Activated naive CD8-positive, alpha-beta T cell treated with anti-CD3 and anti-CD28 coated beads, Interleukin-2, amount 10 ng/mL, durations not matched to agents 7 days and 5 days (primary cell): ENCODE measurements at regions not wholly inside any gene's neighbourhood (a gene's known extent, or its start where the extent isn't known, plus 50 kb on each side); places are given as distances from the start of the nearest gene placed in this dataset.

Source experiments
- ATAC-seq: fragments of 150-1000 bp; cut with Tn5 transposase; one replicate; pipeline ENCODE4 v1.10.0; 2021; ENCODE audit warnings: low read depth, moderate library complexity
- POLR2A ChIA-PET: fragments of 350-600 bp; sonication (Branson Sonifier 250); formaldehyde crosslinking; loops from one replicate; lab custom pipeline; 2021; ENCODE audit warnings: antibody characterized with exemption; lab: Charles Lee
- DNase-seq: peaks from one replicate; pipeline ENCODE4 v3.0.0; 2021
- H3K27ac Mint-ChIP-seq: one replicate; pipeline ENCODE4 v1.8.0; 2022; ENCODE audit warnings: mild to moderate bottlenecking, mixed read lengths
- H3K27me3 Mint-ChIP-seq: one replicate; pipeline ENCODE4 v1.8.0; 2022; ENCODE audit warnings: mild to moderate bottlenecking, moderate library complexity, mixed read lengths
- H3K36me3 Mint-ChIP-seq: one replicate; pipeline ENCODE4 v1.8.0; 2021; ENCODE audit warnings: mild to moderate bottlenecking, mixed read lengths
- H3K4me1 Mint-ChIP-seq: one replicate; pipeline ENCODE4 v1.8.0; 2021; ENCODE audit warnings: mixed read lengths
- H3K4me3 Mint-ChIP-seq: one replicate; pipeline ENCODE4 v1.8.0; 2022; ENCODE audit warnings: mild to moderate bottlenecking, moderate library complexity, mixed read lengths
- H3K9me3 Mint-ChIP-seq: one replicate; pipeline ENCODE4 v1.8.0; 2021; ENCODE audit warnings: mixed read lengths

DNA sequence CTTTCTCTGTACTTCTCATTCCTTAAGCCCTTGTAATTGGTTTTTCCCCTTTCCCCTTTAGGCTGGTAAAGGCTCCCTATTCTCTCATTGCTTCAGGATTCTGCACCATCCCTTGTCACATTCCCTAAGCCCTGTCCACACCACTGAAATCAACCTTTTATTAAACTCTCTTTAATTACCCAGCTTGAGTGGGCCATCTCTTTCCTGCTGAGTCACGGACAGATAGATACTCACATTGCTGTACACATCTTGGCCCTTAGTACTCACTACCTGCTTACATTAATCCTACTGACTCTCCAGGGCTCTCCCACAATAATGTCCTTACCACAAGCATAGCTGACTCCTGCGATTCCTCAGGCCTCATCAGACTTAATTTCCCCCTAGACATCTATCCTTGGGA, 94.0 kb upstream of the PCGF5 start:
- no peak overlapping the region for H3K27ac Mint-ChIP-seq
- H3K27me3 Mint-ChIP-seq: peaks cover 4% of the 10 kb centered on the region
- H3K4me3 Mint-ChIP-seq: no peak overlapping the region
- no peaks in the 10 kb centered on the region for H3K36me3 Mint-ChIP-seq
- ATAC-seq (no peak), DNase-seq (no peak)
- H3K9me3 Mint-ChIP-seq: no peaks in the 10 kb centered on the region
- H3K4me1 Mint-ChIP-seq: peaks cover 9% of the 10 kb centered on the region
- POLR2A ChIA-PET: interaction anchor here (0.6 kb wide), 1 partner anchor 124 kb away, joined by 3 read pairs; no protein-coding TSS in a partner anchor

DNA sequence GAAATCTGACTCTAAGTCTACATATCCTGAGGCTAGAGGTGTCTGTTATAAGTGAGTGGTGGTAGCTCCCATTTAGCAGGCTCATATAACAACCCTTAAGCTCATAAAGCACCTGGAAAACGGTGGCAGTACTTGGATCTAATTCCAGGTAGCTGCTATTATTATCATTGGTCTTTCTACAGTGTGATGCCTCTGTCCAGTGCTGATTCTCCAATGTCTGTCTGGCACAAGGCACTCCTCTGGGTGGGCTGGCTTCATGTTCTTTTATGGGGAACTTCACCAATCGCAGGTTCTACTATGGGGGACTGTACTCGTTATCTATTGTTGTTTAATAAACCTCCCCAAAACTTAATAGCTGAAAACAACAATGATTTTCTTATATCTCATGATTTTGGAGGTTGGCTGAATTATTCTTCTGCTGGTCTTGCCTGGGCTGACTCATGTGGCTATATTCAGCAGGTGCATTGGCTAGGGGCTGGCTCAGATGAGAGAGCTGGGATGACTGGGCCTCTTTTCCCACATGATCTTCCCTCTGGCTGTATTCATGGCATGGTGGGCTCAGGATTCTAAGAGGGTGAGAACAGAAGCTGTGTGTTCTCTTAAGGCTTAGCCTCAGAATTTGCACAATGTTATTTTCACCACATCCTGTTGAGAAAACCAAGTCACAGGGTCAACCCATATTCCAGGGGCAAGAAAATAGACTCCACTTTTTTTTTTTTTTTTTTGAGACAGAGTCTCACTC, 93.0 kb upstream of the PCGF5 start:
- POLR2A ChIA-PET: no interaction called here
- Mint-ChIP-seq H3K9me3 (no peaks in the 10 kb centered on the region), H3K4me1 (peaks cover 9% of the 10 kb centered on the region), H3K36me3 (no peaks in the 10 kb centered on the region), H3K27ac (no peak overlapping the region), H3K4me3 (peak overlapping the region; percentile 57), H3K27me3 (peaks cover 4% of the 10 kb centered on the region)
- peak; percentile 63 for ATAC-seq
- no peak for DNase-seq

DNA sequence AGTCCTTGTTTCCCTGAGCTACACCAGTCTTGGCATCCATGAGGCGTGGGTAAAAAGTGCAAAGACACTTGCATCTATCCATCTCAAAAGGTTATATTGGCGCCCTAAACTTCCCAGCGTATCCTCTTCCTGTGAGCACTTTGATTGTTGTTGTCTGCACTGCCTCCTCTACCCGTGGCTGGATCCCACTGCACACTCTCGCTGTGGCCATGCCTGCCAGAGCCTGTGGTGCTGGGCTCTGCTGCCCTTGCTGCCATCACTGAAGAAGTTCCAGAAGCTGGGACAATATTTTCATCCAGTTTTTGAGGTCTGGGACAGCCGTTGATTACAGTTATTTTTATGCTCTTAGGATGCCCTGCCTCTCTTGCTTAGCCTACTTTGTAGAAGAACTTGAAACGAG, 85.3 kb upstream of the PCGF5 start:
- H3K27ac Mint-ChIP-seq: no peak overlapping the region
- no peaks in the 10 kb centered on the region for H3K36me3 Mint-ChIP-seq
- no peak for DNase-seq
- H3K9me3 Mint-ChIP-seq: no peaks in the 10 kb centered on the region
- no peak overlapping the region for H3K4me3 Mint-ChIP-seq
- no peak for ATAC-seq
- peaks cover 15% of the 10 kb centered on the region for H3K27me3 Mint-ChIP-seq
- H3K4me1 Mint-ChIP-seq: no peaks in the 10 kb centered on the region
- POLR2A ChIA-PET: no interaction called here

DNA sequence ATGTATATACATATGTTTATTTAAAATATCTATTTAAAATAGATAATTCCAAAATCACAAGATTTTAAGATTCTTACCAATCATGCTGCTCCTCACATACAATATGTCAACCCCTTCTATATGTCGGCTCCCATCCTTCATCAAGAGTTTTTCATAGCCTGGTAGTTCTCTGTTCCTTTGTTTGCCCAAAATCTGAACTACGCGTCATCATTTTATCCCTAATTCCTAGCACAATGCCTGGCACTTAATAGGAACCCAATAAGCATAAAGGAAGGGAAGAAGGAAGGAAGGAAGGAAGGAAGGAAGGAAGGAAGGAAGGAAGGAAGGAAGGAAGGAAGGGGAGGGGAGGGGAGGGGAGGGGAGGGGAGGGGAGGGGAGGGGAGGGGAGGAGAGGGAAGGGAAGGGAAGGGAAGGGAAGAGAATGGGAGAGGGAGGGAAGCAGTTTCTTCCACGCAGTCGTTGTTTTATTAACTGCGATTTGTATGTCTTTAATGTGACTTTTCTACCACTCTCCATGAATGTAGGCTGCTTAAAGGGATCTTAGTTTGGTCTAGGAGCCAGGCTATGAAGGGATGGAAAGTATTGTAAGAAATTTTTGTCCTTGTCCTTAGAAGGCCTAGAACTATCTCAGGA, 83.3 kb upstream of the PCGF5 start:
- DNase-seq (no peak), ATAC-seq (no peak)
- no peaks in the 10 kb centered on the region for H3K9me3 Mint-ChIP-seq
- H3K36me3 Mint-ChIP-seq: no peaks in the 10 kb centered on the region
- POLR2A ChIA-PET: no interaction called here
- peaks cover 15% of the 10 kb centered on the region for H3K27me3 Mint-ChIP-seq
- no peaks in the 10 kb centered on the region for H3K4me1 Mint-ChIP-seq
- H3K4me3 Mint-ChIP-seq: no peak overlapping the region
- H3K27ac Mint-ChIP-seq: no peak overlapping the region

DNA sequence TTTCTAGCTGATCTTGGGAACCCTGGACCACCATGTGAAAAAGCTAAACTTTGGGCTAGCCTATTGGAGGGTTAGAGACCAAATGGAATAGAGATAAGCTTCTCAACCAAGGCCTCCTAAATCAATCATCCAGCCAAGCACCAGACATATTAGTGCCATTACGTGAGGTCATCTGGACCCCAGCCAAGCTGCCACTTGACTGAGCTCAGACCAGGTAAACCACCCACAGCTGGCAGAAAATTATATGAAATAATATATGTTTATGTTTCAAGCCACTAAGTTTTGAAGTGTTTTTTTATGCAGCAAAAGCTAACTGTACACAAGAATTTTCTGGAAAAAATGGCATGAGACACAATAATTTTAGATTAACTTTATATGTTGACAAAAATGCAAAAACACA, 82.6 kb upstream of the PCGF5 start:
- Mint-ChIP-seq H3K27me3 (peaks cover 12% of the 10 kb centered on the region), H3K9me3 (no peaks in the 10 kb centered on the region), H3K4me3 (no peak overlapping the region), H3K4me1 (no peaks in the 10 kb centered on the region), H3K36me3 (no peaks in the 10 kb centered on the region), H3K27ac (no peak overlapping the region)
- ATAC-seq (no peak), DNase-seq (no peak)
- POLR2A ChIA-PET: no interaction called here

DNA sequence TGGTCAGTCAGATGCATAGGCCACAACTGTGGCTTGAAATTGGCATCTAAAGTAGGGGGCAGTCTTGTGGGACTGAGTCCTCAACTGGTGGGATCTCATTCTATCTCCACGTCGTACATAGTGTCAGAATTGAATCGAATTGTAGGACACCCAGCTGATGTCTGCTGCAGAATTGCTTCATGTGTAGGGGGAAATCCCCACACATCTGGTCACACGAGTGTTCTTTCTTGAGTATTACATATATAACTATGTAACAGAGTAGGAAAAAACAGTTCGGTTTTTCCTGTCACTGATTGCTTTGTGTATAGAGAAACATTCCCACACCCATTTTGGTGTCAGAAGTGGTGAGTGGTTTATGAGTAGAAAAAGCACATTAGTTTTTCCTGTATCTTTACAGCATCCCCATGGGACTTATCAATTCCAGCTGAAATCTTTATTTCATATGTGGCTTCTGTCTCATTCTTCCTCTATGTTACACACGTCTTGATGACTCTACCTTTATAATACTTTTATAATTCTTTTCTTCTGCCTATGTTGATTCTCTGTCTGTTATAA, 79.4 kb upstream of the PCGF5 start:
- ATAC-seq (no peak), DNase-seq (no peak)
- Mint-ChIP-seq H3K36me3 (peaks cover 3% of the 10 kb centered on the region), H3K27me3 (peaks cover 13% of the 10 kb centered on the region), H3K4me3 (no peak overlapping the region), H3K4me1 (no peaks in the 10 kb centered on the region), H3K27ac (no peak overlapping the region), H3K9me3 (peaks cover 6% of the 10 kb centered on the region)
- POLR2A ChIA-PET: no interaction called here

DNA sequence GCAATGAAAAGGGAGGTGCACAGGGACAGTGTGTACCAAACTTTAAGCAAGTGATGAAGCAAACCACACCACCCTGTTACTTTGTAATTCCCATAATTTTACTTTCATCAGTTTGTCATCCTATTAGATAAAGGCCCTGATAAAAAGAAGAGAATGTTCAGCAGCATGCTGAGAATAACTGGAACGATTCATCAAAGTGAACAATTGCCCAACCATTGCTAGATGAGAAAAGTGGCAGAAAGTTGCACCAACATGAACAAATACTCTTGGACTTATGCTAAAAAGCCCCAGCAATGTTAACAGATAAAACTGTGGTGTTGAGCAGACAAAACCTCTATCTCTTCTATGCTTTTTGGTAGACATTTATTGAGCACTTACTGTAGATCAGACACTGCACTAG, 75.5 kb upstream of the PCGF5 start:
- DNase-seq (no peak), ATAC-seq (no peak)
- Mint-ChIP-seq H3K27me3 (peaks cover 23% of the 10 kb centered on the region), H3K4me1 (no peaks in the 10 kb centered on the region), H3K27ac (no peak overlapping the region), H3K36me3 (peaks cover 3% of the 10 kb centered on the region), H3K9me3 (peaks cover 8% of the 10 kb centered on the region), H3K4me3 (no peak overlapping the region)
- POLR2A ChIA-PET: no interaction called here

DNA sequence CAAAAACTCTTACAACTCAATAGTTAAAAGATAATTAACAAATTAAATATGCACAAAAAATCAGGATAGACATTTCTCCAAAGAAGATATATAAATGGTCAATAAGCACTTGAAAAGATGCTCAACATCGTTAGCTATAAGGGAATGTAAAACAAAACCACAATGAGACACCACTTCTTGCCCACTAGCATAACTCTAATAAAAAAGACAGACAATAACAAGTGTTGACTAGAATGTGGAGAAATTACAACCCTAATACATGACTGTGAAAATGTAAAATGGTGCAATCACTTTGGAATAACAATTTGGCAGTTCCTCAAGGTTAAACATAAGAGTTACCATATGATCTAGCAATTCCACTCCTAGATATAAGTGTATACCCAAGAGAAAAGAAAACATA, 74.3 kb upstream of the PCGF5 start:
- no peak overlapping the region for H3K27ac Mint-ChIP-seq
- no peaks in the 10 kb centered on the region for H3K4me1 Mint-ChIP-seq
- H3K36me3 Mint-ChIP-seq: peaks cover 3% of the 10 kb centered on the region
- POLR2A ChIA-PET: no interaction called here
- peaks cover 8% of the 10 kb centered on the region for H3K9me3 Mint-ChIP-seq
- DNase-seq (no peak), ATAC-seq (no peak)
- H3K4me3 Mint-ChIP-seq: no peak overlapping the region
- peaks cover 24% of the 10 kb centered on the region for H3K27me3 Mint-ChIP-seq

DNA sequence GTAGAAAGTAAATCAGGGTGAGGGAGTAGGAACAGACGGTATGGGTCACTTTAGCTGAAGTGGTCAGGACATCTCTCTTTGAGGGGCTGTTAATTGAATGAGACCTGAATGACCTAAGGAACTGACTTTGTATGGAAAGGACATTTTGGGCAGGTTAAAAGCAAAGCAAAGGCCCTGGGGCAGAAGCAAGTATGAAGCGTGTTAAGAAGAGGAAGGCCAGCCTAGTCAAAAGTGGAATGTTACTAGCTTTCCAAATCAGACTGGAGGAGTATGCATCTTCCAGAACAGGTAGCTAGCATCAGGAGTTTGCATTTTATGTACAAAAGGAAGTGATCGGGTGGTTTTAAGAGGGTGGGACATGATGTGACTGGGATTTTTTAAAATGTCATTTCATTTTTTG, 70.9 kb upstream of the PCGF5 start:
- POLR2A ChIA-PET: no interaction called here
- DNase-seq: no peak
- no peaks in the 10 kb centered on the region for H3K36me3 Mint-ChIP-seq
- H3K27ac Mint-ChIP-seq: no peak overlapping the region
- peaks cover 1% of the 10 kb centered on the region for H3K9me3 Mint-ChIP-seq
- peaks cover 24% of the 10 kb centered on the region for H3K27me3 Mint-ChIP-seq
- H3K4me1 Mint-ChIP-seq: no peaks in the 10 kb centered on the region
- no peak for ATAC-seq
- H3K4me3 Mint-ChIP-seq: no peak overlapping the region

DNA sequence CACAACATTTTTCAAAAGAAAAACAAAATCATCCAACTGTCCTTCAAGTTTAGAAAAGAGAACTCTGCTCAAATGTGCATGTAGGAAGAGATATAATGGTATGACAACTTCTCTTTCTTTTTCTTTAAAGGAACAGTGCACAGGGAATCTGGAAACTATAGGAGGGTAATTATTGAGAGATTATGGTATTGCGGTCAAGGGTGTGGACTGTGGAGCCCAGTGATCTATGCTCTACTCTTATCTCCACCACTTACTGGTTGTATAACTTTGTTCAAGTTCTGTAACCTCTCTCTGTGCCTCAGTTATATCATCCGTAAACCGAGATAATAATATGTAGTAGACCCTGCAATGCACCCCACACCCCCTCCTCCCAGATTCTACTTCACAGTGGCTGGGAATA, 69.8 kb upstream of the PCGF5 start:
- Mint-ChIP-seq H3K27me3 (peaks cover 15% of the 10 kb centered on the region), H3K4me3 (no peak overlapping the region), H3K36me3 (no peaks in the 10 kb centered on the region), H3K4me1 (no peaks in the 10 kb centered on the region), H3K27ac (no peak overlapping the region), H3K9me3 (peaks cover 1% of the 10 kb centered on the region)
- POLR2A ChIA-PET: no interaction called here
- no peak for DNase-seq
- no peak for ATAC-seq

DNA sequence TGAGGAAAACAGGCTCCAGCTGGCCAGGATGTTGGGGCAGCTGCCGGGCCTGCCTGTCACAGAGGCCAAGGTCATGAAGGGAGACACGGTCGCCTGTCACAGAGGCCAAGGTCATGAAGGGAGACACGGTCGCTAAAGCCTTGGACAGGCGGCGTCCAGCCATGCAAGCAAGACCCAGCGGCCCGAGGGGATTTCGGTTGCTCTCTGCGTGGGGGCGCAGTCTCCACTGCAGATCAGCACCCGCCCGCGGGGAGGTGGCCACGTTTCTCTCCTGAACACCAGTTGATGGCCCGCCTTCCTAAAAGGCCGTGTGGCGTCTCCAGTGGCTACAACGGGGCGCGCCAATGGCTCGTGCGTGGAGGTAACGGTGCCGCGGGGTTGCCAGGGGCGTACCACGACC, 67.0 kb upstream of the PCGF5 start:
- H3K27ac Mint-ChIP-seq: no peak overlapping the region
- DNase-seq (no peak), ATAC-seq (no peak)
- POLR2A ChIA-PET: no interaction called here
- peaks cover 2% of the 10 kb centered on the region for H3K4me1 Mint-ChIP-seq
- no peaks in the 10 kb centered on the region for H3K36me3 Mint-ChIP-seq
- no peak overlapping the region for H3K4me3 Mint-ChIP-seq
- H3K9me3 Mint-ChIP-seq: no peaks in the 10 kb centered on the region
- H3K27me3 Mint-ChIP-seq: peaks cover 5% of the 10 kb centered on the region

DNA sequence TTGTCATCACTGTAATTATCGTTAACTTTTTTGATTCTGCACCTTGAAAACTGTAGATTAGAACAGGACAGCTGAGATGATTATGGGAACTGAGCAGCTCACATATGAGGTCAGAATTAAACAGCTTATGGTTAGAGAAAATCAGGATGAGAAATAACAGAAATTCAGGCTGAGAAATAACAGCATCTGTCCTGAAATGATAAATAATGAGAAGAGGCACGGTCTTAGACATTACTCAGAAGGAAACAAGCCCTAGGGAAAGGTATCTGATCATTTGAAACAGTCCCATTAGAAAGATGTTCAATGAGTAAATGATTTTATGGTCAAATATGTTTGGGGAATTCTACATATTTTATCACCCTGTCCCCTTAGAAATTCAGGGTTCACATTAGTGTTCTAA, 65.6 kb upstream of the PCGF5 start:
- ATAC-seq (no peak), DNase-seq (no peak)
- H3K27me3 Mint-ChIP-seq: peaks cover 4% of the 10 kb centered on the region
- H3K27ac Mint-ChIP-seq: no peak overlapping the region
- peaks cover 5% of the 10 kb centered on the region for H3K4me1 Mint-ChIP-seq
- no peaks in the 10 kb centered on the region for H3K36me3 Mint-ChIP-seq
- POLR2A ChIA-PET: no interaction called here
- H3K9me3 Mint-ChIP-seq: no peaks in the 10 kb centered on the region
- H3K4me3 Mint-ChIP-seq: no peak overlapping the region

DNA sequence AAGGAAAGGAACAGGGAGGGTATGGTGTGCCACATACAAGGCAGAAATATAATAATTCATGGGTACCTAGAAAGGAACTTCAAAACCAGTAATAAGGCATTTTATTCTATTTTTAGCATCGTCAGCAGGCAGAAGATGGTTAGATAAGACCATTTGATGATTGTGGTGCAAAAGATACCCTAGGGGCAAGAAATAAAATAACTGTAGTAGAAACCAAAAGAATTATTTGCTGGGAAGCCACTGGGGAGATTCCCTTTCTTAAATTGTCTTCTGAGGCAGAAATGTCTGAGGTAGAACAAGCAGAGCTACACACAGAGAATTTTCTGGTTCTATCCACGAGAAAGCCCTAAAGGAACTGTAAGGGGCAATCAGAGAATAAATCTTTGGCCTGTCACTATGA, 64.3 kb upstream of the PCGF5 start:
- no peak overlapping the region for H3K27ac Mint-ChIP-seq

DNA sequence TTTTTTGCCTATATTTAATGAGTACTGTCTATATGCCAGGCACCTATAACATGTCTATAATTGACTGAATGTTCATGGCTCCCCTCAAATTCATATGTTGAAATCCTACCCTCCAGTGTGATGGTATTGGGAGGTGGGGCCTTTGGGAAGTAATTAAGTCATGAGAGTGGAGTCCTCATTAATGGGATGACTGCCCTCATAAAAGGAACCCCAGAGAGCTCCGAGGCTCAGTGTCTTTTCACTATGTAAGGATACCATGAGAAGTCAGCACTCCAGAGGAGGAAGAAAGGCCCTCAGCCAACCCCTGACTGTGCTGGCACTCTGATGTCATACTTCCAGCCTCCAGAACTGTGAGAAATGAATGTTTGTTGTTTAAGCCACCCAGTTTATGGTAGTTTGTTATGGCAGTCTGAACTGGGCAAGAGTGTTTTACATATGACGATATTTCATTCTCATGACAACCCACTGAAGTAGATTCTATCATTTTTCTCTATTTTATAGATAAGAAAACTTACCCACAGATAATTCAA, 61.1 kb upstream of the PCGF5 start:
- no peak overlapping the region for H3K27ac Mint-ChIP-seq
- ATAC-seq (no peak), DNase-seq (no peak)
- H3K27me3 Mint-ChIP-seq: peaks cover 2% of the 10 kb centered on the region
- H3K36me3 Mint-ChIP-seq: no peaks in the 10 kb centered on the region
- H3K9me3 Mint-ChIP-seq: no peaks in the 10 kb centered on the region
- POLR2A ChIA-PET: interaction anchor here (0.8 to 1.3 kb wide), 2 partner anchors 62 to 91 kb away, joined by 3 read pairs; partner anchors contain the start of gene PCGF5
- no peak overlapping the region for H3K4me3 Mint-ChIP-seq
- H3K4me1 Mint-ChIP-seq: peaks cover 18% of the 10 kb centered on the region

More for the DNA sequence above, 64.3 kb upstream of the PCGF5 start:
- ATAC-seq (no peak), DNase-seq (no peak)
- no peaks in the 10 kb centered on the region for H3K9me3 Mint-ChIP-seq
- no peak overlapping the region for H3K4me3 Mint-ChIP-seq
- no peaks in the 10 kb centered on the region for H3K36me3 Mint-ChIP-seq
- POLR2A ChIA-PET: no interaction called here
- H3K27me3 Mint-ChIP-seq: peaks cover 2% of the 10 kb centered on the region
- peaks cover 8% of the 10 kb centered on the region for H3K4me1 Mint-ChIP-seq
